Uterus (tissue), 3 donors: ENCODE measurements at regions not wholly inside any gene's neighbourhood (a gene's known extent, or its start where the extent isn't known, plus 50 kb on each side); places are given as distances from the start of the nearest gene placed in this dataset.
"Not testable (repeated sequence)": the region's sequence is repeated elsewhere in the genome, so short reads cannot be mapped to it uniquely, and the experiment has no call there.

Experiments
- DNase-seq, 2 donors: peaks; one replicate each; pipeline ENCODE4 v3.0.0-alpha.2; 2019 to 2020
- H3K27ac ChIP-seq, 2 donors: fragments of 200-600 bp; sonication (generic); 1 replicate in 1 of 2; 2 replicates in 1 of 2; pipeline ENCODE4 v1.5.1; 2016 to 2018
- H3K27me3 ChIP-seq, 2 donors: fragments of 200-600 bp; sonication (generic); one replicate each; pipeline ENCODE4 v1.5.1; 2018 to 2019; ENCODE audit warnings: control low read depth in 1 of 2
- H3K36me3 ChIP-seq, 2 donors: fragments of 200-600 bp; sonication (generic); one replicate each; pipeline ENCODE4 v1.5.1; 2019; ENCODE audit warnings: control low read depth in 1 of 2
- H3K4me1 ChIP-seq, 2 donors: fragments of 200-600 bp; sonication (generic); one replicate each; pipeline ENCODE4 v1.5.1; 2018 to 2019; ENCODE audit warnings: control low read depth in 1 of 2
- H3K4me3 ChIP-seq, 2 donors: fragments of 200-600 bp; sonication (generic); 1 replicate in 1 of 2; 2 replicates in 1 of 2; pipeline ENCODE4 v1.5.1; 2018 to 2019; ENCODE audit warnings: mild to moderate bottlenecking in 1 of 2
- H3K9me3 ChIP-seq, 2 donors: fragments of 200-600 bp; sonication (generic); one replicate each; pipeline ENCODE4 v1.5.1; 2019; ENCODE audit warnings: control low read depth in 1 of 2
- POLR2A ChIP-seq, 2 donors: fragments of 450-650 bp; IDR thresholded peaks; one replicate each; pipeline ENCODE4 v1.6.1; 2016; ENCODE audit warnings: antibody characterized with exemption in 2 of 2, mild to moderate bottlenecking in 1 of 2, moderate library complexity in 1 of 2
- intact Hi-C: fragments of 100-400 bp; cut with DNase I; formaldehyde crosslinking; loops from one replicate; pipeline ENCODE4 v1.15.1; 2023; ENCODE audit warnings: low total_unique reads
- TF ChIP-seq, protein P1 (sequence below), 4 experiments: fragments of 200-600 bp in 2 of 4; fragments of 450-650 bp in 2 of 4; sonication (generic) in 2 of 4; IDR thresholded peaks; one replicate each; pipeline ENCODE4 v1.5.1; 2016 to 2019; ENCODE audit warnings: antibody characterized with exemption in 4 of 4, mild to moderate bottlenecking in 2 of 4, moderate library complexity in 1 of 4
- donor health status: DM: yes; HTN: yes; CAD: no.

DNA sequence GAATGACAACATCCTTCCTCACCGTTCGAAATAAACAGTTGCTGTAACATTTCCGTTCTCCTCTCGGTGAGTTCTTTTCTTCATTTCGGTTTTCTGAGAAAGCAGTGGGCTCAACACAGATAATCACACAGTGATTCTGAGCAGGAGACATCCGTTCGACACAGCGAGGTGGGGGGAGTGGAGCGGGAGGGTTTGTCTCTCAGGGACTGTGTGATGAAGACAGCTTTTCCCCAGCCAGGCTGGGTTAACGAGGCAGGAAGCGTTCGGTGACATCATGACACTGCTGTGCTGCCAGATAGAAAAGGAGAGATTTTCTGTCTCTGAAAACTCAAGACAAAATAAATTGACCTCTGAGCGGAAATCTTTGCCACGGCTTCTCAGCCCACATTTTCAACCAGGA is 119.3 kb downstream of the CRLF2 start:
- intact Hi-C loops: no loop called here
- H3K4me3 ChIP-seq: no peak overlapping the region
- H3K9me3 ChIP-seq: peaks cover 0 to 8% of the 10 kb centered on the region in 2 donors
- no peak overlapping the region for H3K27ac ChIP-seq
- DNase-seq: no peak
- no peaks in the 10 kb centered on the region for H3K27me3 ChIP-seq
- H3K4me1 ChIP-seq: no peaks in the 10 kb centered on the region
- TF ChIP-seq, protein P1, sequence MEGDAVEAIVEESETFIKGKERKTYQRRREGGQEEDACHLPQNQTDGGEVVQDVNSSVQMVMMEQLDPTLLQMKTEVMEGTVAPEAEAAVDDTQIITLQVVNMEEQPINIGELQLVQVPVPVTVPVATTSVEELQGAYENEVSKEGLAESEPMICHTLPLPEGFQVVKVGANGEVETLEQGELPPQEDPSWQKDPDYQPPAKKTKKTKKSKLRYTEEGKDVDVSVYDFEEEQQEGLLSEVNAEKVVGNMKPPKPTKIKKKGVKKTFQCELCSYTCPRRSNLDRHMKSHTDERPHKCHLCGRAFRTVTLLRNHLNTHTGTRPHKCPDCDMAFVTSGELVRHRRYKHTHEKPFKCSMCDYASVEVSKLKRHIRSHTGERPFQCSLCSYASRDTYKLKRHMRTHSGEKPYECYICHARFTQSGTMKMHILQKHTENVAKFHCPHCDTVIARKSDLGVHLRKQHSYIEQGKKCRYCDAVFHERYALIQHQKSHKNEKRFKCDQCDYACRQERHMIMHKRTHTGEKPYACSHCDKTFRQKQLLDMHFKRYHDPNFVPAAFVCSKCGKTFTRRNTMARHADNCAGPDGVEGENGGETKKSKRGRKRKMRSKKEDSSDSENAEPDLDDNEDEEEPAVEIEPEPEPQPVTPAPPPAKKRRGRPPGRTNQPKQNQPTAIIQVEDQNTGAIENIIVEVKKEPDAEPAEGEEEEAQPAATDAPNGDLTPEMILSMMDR (IDR thresholded peaks at IDR 0.05): no peak
- TF ChIP-seq POLR2A (IDR thresholded peaks at IDR 0.05): no peak
- H3K36me3 ChIP-seq: no peaks in the 10 kb centered on the region

DNA sequence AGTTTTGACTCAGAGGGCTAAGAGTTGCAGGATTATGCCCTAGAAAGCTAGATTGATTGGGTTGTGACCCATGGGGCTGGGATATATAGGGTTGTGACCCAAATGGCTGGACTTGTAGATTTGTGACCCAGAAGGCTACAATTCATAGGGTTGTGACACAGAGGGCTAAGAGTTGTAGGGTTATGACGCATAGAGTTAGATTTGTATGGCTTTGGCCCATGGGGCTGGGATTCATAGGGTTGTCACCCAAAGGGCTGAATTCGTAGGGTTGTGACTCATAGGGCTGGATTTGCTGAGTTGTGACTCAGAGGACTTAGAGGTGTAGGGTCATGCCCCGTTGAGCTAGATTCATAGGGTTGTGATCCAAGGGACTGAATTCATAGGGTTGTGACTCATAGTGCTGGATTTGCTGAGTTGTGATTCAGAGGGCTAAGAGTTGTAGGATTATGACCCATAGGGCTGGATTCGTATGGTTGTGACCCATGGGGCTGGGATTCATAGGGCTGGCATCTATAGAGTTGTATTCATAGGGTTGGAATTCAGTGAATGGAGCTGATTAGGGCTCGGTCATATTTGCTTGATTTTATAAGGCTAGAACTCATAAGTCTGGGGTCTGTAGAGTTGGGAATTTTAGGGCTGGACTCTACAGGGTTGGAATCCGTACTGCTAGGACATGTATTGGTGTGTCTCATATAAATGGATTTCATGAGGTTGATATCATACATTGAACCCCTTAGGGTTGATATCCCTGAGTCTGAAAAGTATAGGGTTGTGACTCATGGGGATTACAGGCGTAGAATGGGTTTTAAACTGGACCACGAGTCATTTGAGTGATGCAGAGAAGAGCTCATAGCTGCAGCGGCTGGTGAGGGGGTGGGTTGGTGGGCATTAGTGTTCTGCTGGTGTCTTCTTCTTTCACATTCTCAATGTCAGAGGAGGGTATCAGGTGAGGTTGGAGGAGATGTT is 125.7 kb downstream of the CRLF2 start:
- H3K36me3 ChIP-seq: no peaks in the 10 kb centered on the region
- no peaks in the 10 kb centered on the region for H3K4me1 ChIP-seq
- H3K27ac ChIP-seq: no peak overlapping the region
- H3K27me3 ChIP-seq: no peaks in the 10 kb centered on the region
- H3K4me3 ChIP-seq: no peak overlapping the region
- no peak for TF ChIP-seq POLR2A (IDR thresholded peaks at IDR 0.05)
- TF ChIP-seq, protein P1 (IDR thresholded peaks at IDR 0.05): no peak
- intact Hi-C loops: no loop called here
- DNase-seq: no peak
- H3K9me3 ChIP-seq: no peaks in the 10 kb centered on the region

DNA sequence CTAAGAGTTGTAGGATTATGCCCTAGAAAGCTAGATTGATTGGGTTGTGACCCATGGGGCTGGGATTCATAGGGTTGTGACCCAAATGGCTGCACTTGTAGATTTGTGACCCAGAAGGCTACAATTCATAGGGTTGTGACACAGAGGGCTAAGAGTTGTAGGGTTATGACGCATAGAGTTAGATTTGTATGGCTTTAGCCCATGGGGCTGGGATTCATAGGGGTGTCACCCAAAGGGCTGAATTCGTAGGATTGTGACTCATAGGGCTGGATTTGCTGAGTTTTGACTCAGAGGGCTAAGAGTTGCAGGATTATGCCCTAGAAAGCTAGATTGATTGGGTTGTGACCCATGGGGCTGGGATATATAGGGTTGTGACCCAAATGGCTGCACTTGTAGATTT is 126.6 kb downstream of the CRLF2 start:
- not testable (repeated sequence) for H3K4me1 ChIP-seq, DNase-seq

DNA sequence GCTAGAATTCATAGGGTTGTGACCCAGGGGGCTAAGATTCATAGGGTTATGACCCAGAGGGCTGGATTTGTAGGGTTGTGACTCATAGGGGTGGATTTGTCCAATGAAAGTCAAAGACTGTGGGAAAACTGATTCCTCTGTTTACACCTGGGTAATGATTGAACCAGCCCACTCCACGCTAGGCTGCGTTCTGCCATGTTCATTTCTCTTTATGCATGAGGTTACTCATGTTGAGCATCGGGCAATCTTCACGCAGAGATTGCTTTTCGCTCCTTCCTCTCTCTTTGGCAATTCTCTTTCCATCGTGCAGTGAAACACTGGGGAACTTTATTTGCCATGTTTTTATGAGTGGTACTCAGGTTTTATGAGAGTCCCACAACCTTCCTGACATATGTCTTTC is 127.8 kb downstream of the CRLF2 start:
- Histone ChIP-seq H3K4me3 (no peak overlapping the region), H3K9me3 (no peaks in the 10 kb centered on the region), H3K27ac (no peak overlapping the region), H3K4me1 (no peaks in the 10 kb centered on the region), H3K36me3 (no peaks in the 10 kb centered on the region), H3K27me3 (no peaks in the 10 kb centered on the region)
- DNase-seq: no peak
- TF ChIP-seq POLR2A (IDR thresholded peaks at IDR 0.05): no peak
- TF ChIP-seq, protein P1 (IDR thresholded peaks at IDR 0.05): no peak
- intact Hi-C loops: no loop called here

More for the DNA sequence above, 126.6 kb downstream of the CRLF2 start:
- H3K9me3 ChIP-seq, H3K36me3 ChIP-seq, intact Hi-C loops, H3K27ac ChIP-seq, H3K27me3 ChIP-seq, H3K4me3 ChIP-seq: not testable (repeated sequence)

DNA sequence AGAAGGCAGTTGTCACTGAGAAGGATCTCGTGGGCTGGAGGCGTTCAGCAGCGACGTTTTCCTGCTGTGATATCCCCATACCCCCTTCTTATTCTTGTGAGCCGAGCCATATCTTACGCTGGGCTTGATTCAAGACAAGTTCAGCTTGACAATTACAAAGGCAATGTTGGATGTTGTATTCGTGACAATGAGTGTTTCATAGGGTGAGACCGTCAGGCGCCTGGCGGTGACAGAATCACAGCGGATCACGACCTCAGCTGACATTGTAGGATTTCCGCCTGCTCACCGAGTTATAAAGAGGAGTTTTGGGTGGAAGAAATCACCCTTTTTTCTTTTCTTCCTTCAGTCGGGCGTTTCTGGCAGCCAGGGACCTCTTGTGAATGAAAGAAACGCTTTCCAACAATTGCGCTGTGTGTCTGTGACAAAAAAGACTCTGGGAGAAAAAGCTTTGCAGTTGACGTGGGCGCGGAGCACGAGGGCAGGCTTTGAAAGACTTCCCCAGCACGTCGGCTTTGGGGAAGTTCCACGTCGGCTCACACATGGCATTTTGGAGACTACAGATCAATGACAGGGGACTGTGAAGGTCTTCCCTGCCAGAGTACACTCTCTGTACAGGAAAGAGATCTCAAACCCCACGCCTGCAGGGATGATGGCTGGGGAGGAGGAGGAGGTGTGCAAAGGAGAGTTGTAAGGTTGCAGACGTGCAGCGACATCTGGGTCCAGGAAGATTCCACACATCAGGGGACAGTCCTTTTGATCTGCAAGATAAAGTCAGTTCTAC is 135.4 kb downstream of the CRLF2 start:
- H3K27me3 ChIP-seq: no peaks in the 10 kb centered on the region
- no peaks in the 10 kb centered on the region for H3K4me1 ChIP-seq
- intact Hi-C loops: no loop called here
- no peaks in the 10 kb centered on the region for H3K36me3 ChIP-seq
- TF ChIP-seq, protein P1 (IDR thresholded peaks at IDR 0.05): no peak
- no peak for TF ChIP-seq POLR2A (IDR thresholded peaks at IDR 0.05)
- no peak for DNase-seq
- H3K9me3 ChIP-seq: no peaks in the 10 kb centered on the region
- H3K27ac ChIP-seq: no peak overlapping the region
- H3K4me3 ChIP-seq: no peak overlapping the region
